MCF 10A (cell line): ENCODE measurements at regions not wholly inside any gene's neighbourhood (a gene's known extent, or its start where the extent isn't known, plus 50 kb on each side); places are given as distances from the start of the nearest gene placed in this dataset.

Experiments
- BruUV-seq: library from RNA; stranded (reverse); fragments of 400-500 nt; replicated peaks from 2 replicates; lab custom pipeline; 2021; lab: Mats Ljungman, UMichigan
- CTCF ChIA-PET: fragments of 300-600 bp; sonication (Branson Sonifier 250); formaldehyde crosslinking; extraction: SDS; loops from one replicate; lab custom pipeline; 2021; ENCODE audit warnings: antibody characterized with exemption, inconsistent platforms; lab: Yijun Ruan, JAX
- POLR2A ChIA-PET: fragments of 300-600, 350-650 bp; sonication (Branson Sonifier 250); formaldehyde crosslinking; extraction: SDS; loops from one replicate; lab custom pipeline; 2020; ENCODE audit warnings: antibody characterized with exemption, inconsistent platforms; lab: Yijun Ruan, JAX
- DNase-seq: peaks from one replicate; pipeline ENCODE4 v3.0.0-alpha.2; 2018; ENCODE audit not compliant: unreplicated experiment
- H3K27ac Mint-ChIP-seq: one replicate; pipeline ENCODE4 v1.8.0; 2022; ENCODE audit warnings: mild to moderate bottlenecking, low read depth, mixed read lengths; ENCODE audit not compliant: unreplicated experiment
- H3K27me3 Mint-ChIP-seq: one replicate; pipeline ENCODE4 v1.8.0; 2022; ENCODE audit warnings: mixed read lengths; ENCODE audit not compliant: insufficient read depth, unreplicated experiment
- H3K36me3 Mint-ChIP-seq: one replicate; pipeline ENCODE4 v1.8.0; 2022; ENCODE audit warnings: mild to moderate bottlenecking, moderate library complexity, mixed read lengths; ENCODE audit not compliant: insufficient read depth, unreplicated experiment
- H3K4me1 Mint-ChIP-seq: one replicate; pipeline ENCODE4 v1.8.0; 2022; ENCODE audit warnings: mixed read lengths; ENCODE audit not compliant: insufficient read depth, unreplicated experiment
- H3K4me3 Mint-ChIP-seq: one replicate; pipeline ENCODE4 v1.8.0; 2022; ENCODE audit warnings: mild to moderate bottlenecking, moderate library complexity, mixed read lengths; ENCODE audit not compliant: unreplicated experiment
- H3K9me3 Mint-ChIP-seq: one replicate; pipeline ENCODE4 v1.8.0; 2022; ENCODE audit warnings: mixed read lengths; ENCODE audit not compliant: unreplicated experiment
- intact Hi-C: fragments of 100-400 bp; cut with micrococcal nuclease; formaldehyde crosslinking; loops from 2 replicates; pipeline ENCODE4 v1.14.1; 2022
- TF ChIP-seq, protein P1 (sequence below): fragments of 200-600 bp; IDR thresholded peaks from one replicate; pipeline ENCODE4 v1.8.0; 2022; ENCODE audit warnings: antibody characterized with exemption, mild to moderate bottlenecking; ENCODE audit not compliant: unreplicated experiment

DNA sequence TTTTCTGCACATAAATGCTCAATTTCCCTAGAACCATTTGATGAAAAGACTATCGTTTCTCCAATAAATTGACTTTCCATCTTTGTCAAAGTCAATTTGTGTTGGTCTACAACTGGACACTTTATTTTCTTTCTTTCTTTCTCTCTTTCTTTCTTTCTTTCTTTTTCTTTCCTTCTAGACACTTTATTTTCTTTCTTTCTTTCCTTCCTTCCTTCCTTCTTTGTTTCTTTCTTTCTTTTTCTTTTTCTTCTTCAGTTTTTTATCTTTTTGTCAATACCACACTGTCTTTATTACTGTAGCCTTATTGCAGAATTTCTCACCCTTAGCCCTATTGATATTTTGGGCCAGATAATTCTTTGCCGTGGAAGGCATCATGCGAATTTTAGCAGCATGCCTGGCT is 73.5 kb downstream of the FASLG start:
- Mint-ChIP-seq H3K27ac (no peak overlapping the region), H3K27me3 (no peaks in the 10 kb centered on the region), H3K36me3 (no peaks in the 10 kb centered on the region), H3K4me3 (no peak overlapping the region), H3K9me3 (peaks cover 8% of the 10 kb centered on the region), H3K4me1 (no peaks in the 10 kb centered on the region)
- TF ChIP-seq, protein P1, sequence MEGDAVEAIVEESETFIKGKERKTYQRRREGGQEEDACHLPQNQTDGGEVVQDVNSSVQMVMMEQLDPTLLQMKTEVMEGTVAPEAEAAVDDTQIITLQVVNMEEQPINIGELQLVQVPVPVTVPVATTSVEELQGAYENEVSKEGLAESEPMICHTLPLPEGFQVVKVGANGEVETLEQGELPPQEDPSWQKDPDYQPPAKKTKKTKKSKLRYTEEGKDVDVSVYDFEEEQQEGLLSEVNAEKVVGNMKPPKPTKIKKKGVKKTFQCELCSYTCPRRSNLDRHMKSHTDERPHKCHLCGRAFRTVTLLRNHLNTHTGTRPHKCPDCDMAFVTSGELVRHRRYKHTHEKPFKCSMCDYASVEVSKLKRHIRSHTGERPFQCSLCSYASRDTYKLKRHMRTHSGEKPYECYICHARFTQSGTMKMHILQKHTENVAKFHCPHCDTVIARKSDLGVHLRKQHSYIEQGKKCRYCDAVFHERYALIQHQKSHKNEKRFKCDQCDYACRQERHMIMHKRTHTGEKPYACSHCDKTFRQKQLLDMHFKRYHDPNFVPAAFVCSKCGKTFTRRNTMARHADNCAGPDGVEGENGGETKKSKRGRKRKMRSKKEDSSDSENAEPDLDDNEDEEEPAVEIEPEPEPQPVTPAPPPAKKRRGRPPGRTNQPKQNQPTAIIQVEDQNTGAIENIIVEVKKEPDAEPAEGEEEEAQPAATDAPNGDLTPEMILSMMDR = no peak
- ChIA-PET CTCF (interaction anchor here (0.7 to 2.9 kb wide), 4 partner anchors 9 to 288 kb away, joined by 3 to 14 read pairs (median 5); no protein-coding TSS in a partner anchor), POLR2A (interaction anchor here (1.2 kb wide), 1 partner anchor 9 kb away, joined by 4 read pairs; no protein-coding TSS in a partner anchor)
- BruUV-seq = no TSS peak
- DNase-seq = no peak
- intact Hi-C loops = no loop called here

DNA sequence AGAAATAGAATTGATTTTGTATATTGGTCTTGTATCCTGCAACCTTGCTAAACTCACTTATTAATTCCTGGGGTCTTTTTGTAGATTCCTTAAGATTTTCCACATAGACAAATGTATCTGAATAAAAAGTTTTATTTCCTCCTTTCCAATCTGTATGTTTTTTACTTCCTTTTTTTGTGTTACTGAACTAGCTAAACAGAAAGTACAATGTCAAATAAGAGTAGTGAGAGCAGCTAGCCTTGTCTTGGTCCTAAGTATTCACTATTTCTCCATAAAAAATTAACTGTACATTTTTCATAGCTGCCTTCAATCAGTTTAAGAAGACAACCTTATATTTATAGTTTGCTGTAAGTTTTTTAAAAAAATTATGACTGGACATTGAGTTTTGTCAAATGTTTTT is 74.9 kb downstream of the FASLG start:
- TF ChIP-seq, protein P1 = no peak
- no peaks in the 10 kb centered on the region for H3K36me3 Mint-ChIP-seq
- no peak overlapping the region for H3K27ac Mint-ChIP-seq
- intact Hi-C loops = no loop called here
- no TSS peak for BruUV-seq
- no peaks in the 10 kb centered on the region for H3K27me3 Mint-ChIP-seq
- POLR2A ChIA-PET = interaction anchor here (0.6 to 1.2 kb wide), 5 partner anchors 8 to 170 kb away, joined by 3 to 4 read pairs (median 4); no protein-coding TSS in a partner anchor
- H3K4me3 Mint-ChIP-seq = no peak overlapping the region
- no peaks in the 10 kb centered on the region for H3K9me3 Mint-ChIP-seq
- CTCF ChIA-PET = interaction anchor here (1.0 to 2.9 kb wide), 3 partner anchors 9 to 11 kb away, joined by 3 to 14 read pairs (median 6); no protein-coding TSS in a partner anchor
- no peak for DNase-seq
- no peaks in the 10 kb centered on the region for H3K4me1 Mint-ChIP-seq

DNA sequence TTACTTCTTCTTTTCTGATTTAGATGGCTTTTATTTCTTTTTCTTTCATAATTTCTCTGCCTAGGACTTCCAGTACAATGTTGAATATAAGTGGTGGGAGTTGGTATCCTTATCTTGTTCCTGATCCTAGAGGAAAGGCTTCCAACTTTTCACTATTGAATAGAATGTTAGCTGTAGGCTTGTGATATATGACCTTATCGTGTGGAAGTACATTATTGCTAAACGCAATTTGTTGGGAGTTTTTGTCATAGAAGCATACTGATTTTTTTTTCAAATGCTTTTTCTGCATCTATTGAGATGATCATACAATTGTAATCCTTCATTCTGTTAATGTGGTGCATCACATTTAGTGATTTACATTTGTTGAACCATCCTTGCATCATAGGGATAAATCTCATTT is 79.5 kb downstream of the FASLG start:
- no TSS peak for BruUV-seq
- no peak for DNase-seq
- Mint-ChIP-seq H3K9me3 (no peaks in the 10 kb centered on the region), H3K27ac (no peak overlapping the region), H3K4me1 (peaks cover 8% of the 10 kb centered on the region), H3K27me3 (no peaks in the 10 kb centered on the region), H3K36me3 (no peaks in the 10 kb centered on the region), H3K4me3 (no peak overlapping the region)
- TF ChIP-seq, protein P1 = no peak
- ChIA-PET CTCF (interaction anchor here (0.6 to 10.2 kb wide), 3 partner anchors 468 to 1015 kb away, joined by 3 to 590 read pairs (median 4); partner anchors contain the start of gene TNFSF4), POLR2A (no interaction called here)
- intact Hi-C loops = no loop called here

GRCh38 chr1:172742599-172743500 is 83.9 kb downstream of the FASLG start:
- H3K4me3 Mint-ChIP-seq = no peak overlapping the region
- ChIA-PET CTCF (interaction anchor here (0.6 to 10.2 kb wide), 101 partner anchors 10 to 1599 kb away, joined by 3 to 590 read pairs (median 4); partner anchors contain the start of genes DARS2, TNFSF4 and ZBTB37), POLR2A (interaction anchor here (0.6 to 5.9 kb wide), 13 partner anchors 64 to 1479 kb away, joined by 3 to 35 read pairs (median 4); no protein-coding TSS in a partner anchor)
- BruUV-seq = no TSS peak
- peaks cover 6% of the 10 kb centered on the region for H3K36me3 Mint-ChIP-seq
- peak; percentile 61 for DNase-seq
- H3K27me3 Mint-ChIP-seq = no peaks in the 10 kb centered on the region
- no peaks in the 10 kb centered on the region for H3K9me3 Mint-ChIP-seq
- H3K4me1 Mint-ChIP-seq = peaks cover 42% of the 10 kb centered on the region
- intact Hi-C loops = no loop called here
- peak overlapping the region; percentile 29 for H3K27ac Mint-ChIP-seq
- TF ChIP-seq, protein P1 = peak; percentile 85
